Iris pigment epithelial cell (primary cell): ENCODE measurements at regions not wholly inside any gene's neighbourhood (a gene's known extent, or its start where the extent isn't known, plus 50 kb on each side); places are given as distances from the start of the nearest gene placed in this dataset.

Experiments used
- DNase-seq: peaks from one replicate; pipeline ENCODE4 v3.0.0-alpha.2; 2011; ENCODE audit warnings: low read depth

- no peak for DNase-seq
These were observed 384.4 kb downstream of the EIPR1 start for GRCh38 chr2:2993172-2993692.

GRCh38 chr2:2992634-2993033 is 385.0 kb downstream of the EIPR1 start:
- no peak for DNase-seq

DNA sequence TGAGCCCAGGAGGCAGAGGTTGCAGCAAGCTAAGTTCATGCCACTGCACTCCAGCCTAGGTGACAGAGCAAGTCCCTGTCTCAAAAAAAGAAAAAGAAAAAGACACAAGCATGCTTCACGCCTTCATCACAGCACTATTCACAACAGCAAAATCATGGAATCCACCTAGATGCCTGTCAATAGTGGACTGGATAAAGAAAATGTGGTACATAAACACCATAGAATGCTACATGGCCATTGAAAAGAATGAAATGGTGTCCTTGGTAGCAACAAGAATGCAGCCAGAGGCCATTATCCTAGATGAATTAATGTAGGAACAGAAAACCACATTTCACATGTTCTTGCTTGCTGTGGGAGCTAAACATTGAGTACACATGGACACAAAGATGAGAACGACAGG is 392.6 kb downstream of the EIPR1 start:
- no peak for DNase-seq

GRCh38 chr2:2981000-2981399 is 396.6 kb downstream of the EIPR1 start:
- no peak for DNase-seq

GRCh38 chr2:2974982-2975381 is 402.6 kb downstream of the EIPR1 start:
- no peak for DNase-seq

GRCh38 chr2:2960441-2961133 is 417.0 kb downstream of the EIPR1 start:
- no peak for DNase-seq

DNA sequence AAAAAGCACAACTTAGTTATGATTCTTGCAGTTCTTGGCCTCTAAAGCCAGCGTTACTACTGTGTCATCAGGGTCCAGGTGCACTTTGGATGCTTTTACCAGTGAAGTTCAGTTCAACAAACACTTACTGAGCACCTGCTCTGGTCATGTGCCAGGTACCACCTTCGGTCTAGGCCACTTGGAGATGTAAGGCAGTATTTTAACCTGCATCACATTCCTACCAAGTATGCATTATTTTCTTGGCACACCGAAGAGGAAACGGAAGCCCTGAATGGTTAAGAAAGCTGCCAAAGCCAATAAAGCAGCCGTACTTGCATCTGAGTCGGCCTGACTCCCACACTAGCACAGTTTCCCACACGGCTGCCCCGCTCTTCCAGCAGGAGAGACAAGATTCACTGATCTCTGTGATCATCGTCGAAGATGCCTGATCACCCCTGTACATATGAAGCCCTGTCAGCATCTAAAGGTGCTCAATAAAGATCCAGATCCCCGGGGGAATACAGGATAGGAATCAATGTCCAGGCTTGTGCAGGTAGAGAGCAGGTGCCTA is 427.1 kb downstream of the EIPR1 start:
- DNase-seq, result no peak

DNA sequence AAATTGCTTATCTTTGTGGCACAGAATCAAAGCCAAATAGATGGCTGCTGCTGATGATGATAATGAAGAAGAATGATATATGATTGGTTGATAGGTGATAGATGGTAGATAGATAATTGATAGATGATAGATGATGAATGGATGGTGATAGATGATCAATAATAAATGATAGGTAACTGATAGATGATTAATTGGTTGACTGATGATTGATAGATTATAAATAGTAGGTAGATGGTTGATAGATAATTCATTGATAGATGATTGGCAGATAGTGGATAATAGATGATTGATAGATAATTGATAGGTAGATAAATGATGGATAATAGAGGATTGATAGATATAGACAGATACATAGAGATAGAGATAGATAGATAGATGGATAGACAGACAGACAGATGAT is 430.2 kb downstream of the EIPR1 start:
- DNase-seq, result no peak

- no peak for DNase-seq
These were observed 434.7 kb downstream of the EIPR1 start for GRCh38 chr2:2942906-2943305.

- no peak for DNase-seq
These were observed 435.4 kb downstream of the EIPR1 start for GRCh38 chr2:2942225-2942624.

GRCh38 chr2:2941205-2941604 is 436.4 kb downstream of the EIPR1 start:
- no peak for DNase-seq

DNA sequence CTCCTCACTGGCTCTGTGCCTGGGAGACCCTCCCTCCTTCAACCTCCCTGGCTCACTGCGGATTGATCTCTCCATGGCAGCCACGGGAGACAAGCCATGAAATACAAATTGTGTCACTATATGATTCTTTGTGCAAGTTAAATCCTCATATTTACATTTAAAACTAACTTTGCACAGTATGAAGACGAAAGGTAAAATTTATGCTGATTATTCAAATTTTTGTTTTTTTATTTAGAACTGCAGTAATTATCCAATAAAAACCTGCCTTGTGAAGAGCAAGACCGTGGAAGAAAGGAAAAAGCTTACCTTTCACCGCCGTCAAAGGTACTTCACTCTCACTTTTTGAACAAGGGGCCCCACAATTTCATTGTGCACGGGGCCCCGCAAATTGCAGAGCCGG is 436.9 kb downstream of the EIPR1 start:
- no peak for DNase-seq

DNA sequence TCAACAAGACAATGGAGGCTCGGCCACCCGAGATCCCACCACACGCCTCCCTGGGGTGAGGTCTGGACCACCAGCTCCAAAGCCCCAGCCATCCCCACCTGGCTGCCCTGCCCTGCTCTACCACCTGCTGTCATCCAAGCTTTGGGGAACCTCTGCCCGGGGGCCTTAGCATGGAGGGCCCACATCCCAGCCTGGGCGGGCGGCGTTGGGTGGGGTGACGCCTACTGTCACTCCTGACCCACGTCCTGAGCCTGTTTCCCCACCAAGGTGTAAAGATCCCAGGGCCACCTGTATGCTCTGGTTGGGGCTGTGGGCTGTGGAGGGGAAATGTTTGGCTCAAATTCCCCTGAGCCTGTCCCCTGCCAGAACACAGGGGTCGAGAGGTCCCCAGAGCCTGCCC is 437.6 kb downstream of the EIPR1 start:
- DNase-seq, result no peak

GRCh38 chr2:2939078-2939795 is 438.4 kb downstream of the EIPR1 start:
- no peak for DNase-seq

DNA sequence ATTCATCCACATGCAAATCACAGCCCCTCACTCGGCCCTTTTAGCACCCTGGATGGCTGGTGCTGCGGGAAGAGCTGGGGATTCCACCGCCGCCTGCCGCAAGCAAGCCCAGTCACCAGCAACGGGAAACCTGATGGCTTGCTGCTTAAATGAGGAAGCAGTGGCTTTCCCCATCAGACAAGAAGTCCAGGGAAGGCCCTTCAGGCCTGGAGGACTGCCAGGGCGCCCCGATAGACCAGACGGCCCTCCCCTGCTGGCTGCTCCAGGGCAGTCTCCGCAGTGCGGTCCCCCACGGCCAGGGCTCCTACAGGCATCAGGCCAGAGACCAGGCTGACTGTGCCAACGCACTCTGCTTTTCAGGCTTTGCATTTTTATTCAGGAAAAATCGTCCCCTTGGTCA is 439.1 kb downstream of the EIPR1 start:
- no peak for DNase-seq

GRCh38 chr2:2935445-2936149 is 442.0 kb downstream of the EIPR1 start:
- no peak for DNase-seq

GRCh38 chr2:2933426-2933825 is 444.2 kb downstream of the EIPR1 start:
- DNase-seq, result no peak

DNA sequence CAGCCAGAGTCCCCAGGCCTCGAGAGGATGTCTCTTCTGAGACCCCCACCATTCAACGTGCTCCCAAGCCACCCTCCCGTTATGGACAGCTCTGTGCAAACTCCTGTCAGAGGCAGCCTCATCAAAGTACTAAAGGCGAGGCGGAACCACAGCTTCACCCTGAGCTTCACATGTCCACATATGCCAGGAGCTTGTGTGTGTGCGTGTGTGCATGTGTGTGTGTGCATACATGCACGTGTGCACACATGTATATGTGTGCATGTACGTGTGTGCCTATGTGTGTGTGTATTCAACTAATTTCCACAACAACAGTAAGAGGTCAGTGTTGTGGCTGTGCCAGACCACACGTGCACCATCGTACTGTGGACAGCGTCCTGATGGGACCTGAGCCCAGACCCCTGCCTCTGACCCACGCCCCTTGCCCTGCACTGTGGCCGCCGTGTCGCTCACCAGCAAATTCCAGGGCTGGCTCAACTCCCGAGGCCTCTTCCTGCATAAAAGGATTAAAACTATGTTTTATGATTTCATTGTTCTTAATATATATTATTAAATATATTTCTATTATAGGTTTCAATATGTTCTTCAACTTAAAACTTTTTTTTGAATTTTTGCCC is 444.8 kb downstream of the EIPR1 start:
- no peak for DNase-seq

DNA sequence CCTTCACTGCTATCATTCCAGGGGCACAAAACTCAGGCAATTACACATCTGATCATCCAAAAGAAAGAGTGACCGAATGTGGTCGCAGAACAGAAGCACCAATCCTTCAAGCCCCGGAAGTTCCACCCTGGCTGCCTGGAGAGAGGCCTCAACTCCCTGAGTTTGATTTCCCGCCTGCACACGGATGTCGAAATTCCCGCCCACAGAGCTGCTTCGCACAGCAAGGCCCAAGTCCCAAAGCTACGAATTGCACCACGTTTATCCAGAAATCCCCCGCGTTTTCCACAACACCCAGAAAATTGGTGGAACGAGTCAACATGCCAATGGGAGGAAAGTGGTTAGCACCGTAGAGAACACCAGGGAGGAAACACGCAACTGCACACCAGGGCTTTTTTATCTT is 445.4 kb downstream of the EIPR1 start:
- DNase-seq, result no peak

GRCh38 chr2:2931318-2932075 is 446.1 kb downstream of the EIPR1 start:
- DNase-seq, result no peak

- DNase-seq, result no peak
These were observed 446.8 kb downstream of the EIPR1 start for GRCh38 chr2:2930841-2931240.

DNA sequence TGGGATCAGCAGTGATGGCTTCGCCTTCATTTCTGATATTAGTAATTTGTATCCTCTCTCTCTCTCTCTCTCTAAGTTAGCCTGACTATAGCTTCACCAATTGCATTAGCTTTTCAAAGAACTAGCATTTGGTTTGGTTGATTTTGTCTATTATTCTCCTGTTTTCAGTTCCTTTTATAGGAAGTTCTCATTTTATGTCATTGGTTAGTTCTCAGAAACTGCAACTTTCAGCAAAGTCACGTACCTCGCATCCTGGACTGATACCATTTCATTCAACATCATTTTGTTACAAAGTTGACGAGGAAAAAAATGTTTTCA is 450.8 kb downstream of the EIPR1 start:
- DNase-seq, result no peak
